Karpas-422 (cell line): ENCODE measurements at regions not wholly inside any gene's neighbourhood (a gene's known extent, or its start where the extent isn't known, plus 50 kb on each side); places are given as distances from the start of the nearest gene placed in this dataset.

ENCODE experiments used
- DNase-seq: peaks from one replicate; pipeline ENCODE4 v3.0.0-alpha.2; 2015
- H2AFZ ChIP-seq: fragments of 200-600 bp; sonication (generic); 2 replicates; pipeline ENCODE4 v1.6.1; 2014; ENCODE audit warnings: antibody characterized with exemption, low read length, mixed read lengths
- H3K27ac ChIP-seq: fragments of 200-600 bp; sonication (generic); 2 replicates; pipeline ENCODE4 v1.5.1; 2014; ENCODE audit warnings: mild to moderate bottlenecking, low read length, moderate library complexity
- H3K27me3 ChIP-seq: fragments of 200-600 bp; sonication (generic); 2 replicates; pipeline ENCODE4 v1.6.1; 2014; ENCODE audit warnings: low read length, mixed read lengths
- H3K36me3 ChIP-seq: fragments of 200-600 bp; sonication (generic); 2 replicates; pipeline ENCODE4 v1.6.1; 2014; ENCODE audit warnings: low read length, mixed read lengths; ENCODE audit not compliant: insufficient read depth
- H3K4me1 ChIP-seq: fragments of 200-600 bp; sonication (generic); 2 replicates; pipeline ENCODE4 v1.6.1; 2014; ENCODE audit warnings: mild to moderate bottlenecking, low read length, mixed read lengths
- H3K4me2 ChIP-seq: fragments of 200-600 bp; sonication (generic); 2 replicates; pipeline ENCODE4 v1.6.1; 2014; ENCODE audit warnings: low read length, low read depth, mild to moderate bottlenecking; ENCODE audit not compliant: poor library complexity, severe bottlenecking
- H3K4me3 ChIP-seq: fragments of 200-600 bp; sonication (generic); 2 replicates; pipeline ENCODE4 v1.5.1; 2014; ENCODE audit warnings: mild to moderate bottlenecking, antibody characterized with exemption, low read length, mixed read lengths
- H3K79me2 ChIP-seq: fragments of 200-600 bp; sonication (generic); 2 replicates; pipeline ENCODE4 v1.6.1; 2014; ENCODE audit warnings: mild to moderate bottlenecking, low read length, mixed read lengths
- H3K9ac ChIP-seq: fragments of 200-600 bp; sonication (generic); 2 replicates; pipeline ENCODE4 v1.6.0; 2014; ENCODE audit warnings: low read length
- H3K9me2 ChIP-seq: fragments of 200-600 bp; sonication (generic), shearing (Covaris generic); replicated peaks from 2 replicates; pipeline ENCODE4 v1.6.0; 2014; ENCODE audit warnings: mild to moderate bottlenecking, low read length, moderate library complexity; ENCODE audit not compliant: insufficient read depth
- H3K9me3 ChIP-seq: fragments of 300-700, 200-600 bp; sonication (generic); 2 replicates; pipeline ENCODE4 v1.6.1; 2014; ENCODE audit warnings: low read length, mixed read lengths
- H4K20me1 ChIP-seq: fragments of 200-600 bp; sonication (generic); 2 replicates; pipeline ENCODE4 v1.6.1; 2014; ENCODE audit warnings: mild to moderate bottlenecking, antibody characterized with exemption, low read length, low read depth; ENCODE audit not compliant: insufficient read depth

GRCh38 chr17:77297693-77298666, 157.2 kb downstream of the SEC14L1 start:
- H3K9me2 ChIP-seq = no peaks in the 10 kb centered on the region
- H3K9me3 ChIP-seq = no peaks in the 10 kb centered on the region
- no peak overlapping the region for H2AFZ ChIP-seq
- no peaks in the 10 kb centered on the region for H3K4me1 ChIP-seq
- no peak overlapping the region for H3K4me3 ChIP-seq
- H4K20me1 ChIP-seq = no peaks in the 10 kb centered on the region
- H3K4me2 ChIP-seq = no peak overlapping the region
- H3K27ac ChIP-seq = no peak overlapping the region
- H3K9ac ChIP-seq = no peak overlapping the region
- no peaks in the 10 kb centered on the region for H3K27me3 ChIP-seq
- H3K36me3 ChIP-seq = no peaks in the 10 kb centered on the region
- no peak for DNase-seq
- H3K79me2 ChIP-seq = no peaks in the 10 kb centered on the region

- Histone ChIP-seq H3K27me3 (no peaks in the 10 kb centered on the region), H3K9me3 (no peaks in the 10 kb centered on the region), H3K4me2 (no peak overlapping the region), H4K20me1 (no peaks in the 10 kb centered on the region), H3K4me1 (no peaks in the 10 kb centered on the region), H3K9me2 (no peaks in the 10 kb centered on the region), H3K36me3 (no peaks in the 10 kb centered on the region), H3K4me3 (no peak overlapping the region), H2AFZ (no peak overlapping the region), H3K9ac (no peak overlapping the region), H3K79me2 (no peaks in the 10 kb centered on the region), H3K27ac (no peak overlapping the region)
- no peak for DNase-seq
Observed at GRCh38 chr17:77298811-77299210, 158.0 kb downstream of the SEC14L1 start.

DNA sequence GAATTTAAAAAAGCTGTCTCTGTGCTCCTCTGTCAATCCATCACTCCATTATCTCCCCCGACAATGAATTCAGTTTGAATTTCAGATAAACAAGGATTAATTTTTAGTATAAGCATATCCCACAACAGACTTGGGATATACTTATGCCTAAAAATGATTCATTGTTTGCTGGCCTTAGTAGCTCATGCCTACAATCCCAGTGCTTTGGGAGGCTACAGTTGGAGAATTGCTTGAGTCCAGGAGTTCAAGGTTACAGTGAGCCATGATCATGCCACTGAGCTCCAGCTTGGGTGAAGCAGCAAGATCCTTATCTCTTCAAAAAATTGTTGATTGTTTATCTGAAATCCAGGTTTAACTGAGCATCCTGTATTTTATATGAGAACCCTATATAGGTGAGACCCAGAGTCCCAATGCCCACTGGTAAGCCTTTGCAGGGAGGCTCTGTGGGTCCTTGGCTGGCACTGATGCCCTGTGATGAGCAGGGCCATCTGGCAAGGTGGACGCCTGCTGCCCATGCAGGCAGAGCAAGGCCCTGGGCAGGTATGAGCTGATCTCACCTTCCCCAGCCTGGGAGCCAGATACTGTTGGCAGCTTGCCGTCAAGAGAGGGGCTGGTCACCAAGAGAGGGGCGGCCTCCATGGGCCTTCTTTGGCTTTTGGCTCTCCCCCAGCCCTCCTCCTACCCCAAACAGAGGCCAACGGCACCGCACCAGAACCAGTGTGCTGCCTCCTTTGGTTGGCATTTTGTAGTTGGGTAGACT, 158.7 kb downstream of the SEC14L1 start:
- Histone ChIP-seq H3K27ac (no peak overlapping the region), H3K9me3 (no peaks in the 10 kb centered on the region), H3K4me3 (no peak overlapping the region), H3K4me1 (no peaks in the 10 kb centered on the region), H2AFZ (no peak overlapping the region), H3K36me3 (no peaks in the 10 kb centered on the region), H4K20me1 (no peaks in the 10 kb centered on the region), H3K4me2 (no peak overlapping the region), H3K79me2 (no peaks in the 10 kb centered on the region), H3K27me3 (no peaks in the 10 kb centered on the region), H3K9ac (no peak overlapping the region), H3K9me2 (no peaks in the 10 kb centered on the region)
- no peak for DNase-seq

DNA sequence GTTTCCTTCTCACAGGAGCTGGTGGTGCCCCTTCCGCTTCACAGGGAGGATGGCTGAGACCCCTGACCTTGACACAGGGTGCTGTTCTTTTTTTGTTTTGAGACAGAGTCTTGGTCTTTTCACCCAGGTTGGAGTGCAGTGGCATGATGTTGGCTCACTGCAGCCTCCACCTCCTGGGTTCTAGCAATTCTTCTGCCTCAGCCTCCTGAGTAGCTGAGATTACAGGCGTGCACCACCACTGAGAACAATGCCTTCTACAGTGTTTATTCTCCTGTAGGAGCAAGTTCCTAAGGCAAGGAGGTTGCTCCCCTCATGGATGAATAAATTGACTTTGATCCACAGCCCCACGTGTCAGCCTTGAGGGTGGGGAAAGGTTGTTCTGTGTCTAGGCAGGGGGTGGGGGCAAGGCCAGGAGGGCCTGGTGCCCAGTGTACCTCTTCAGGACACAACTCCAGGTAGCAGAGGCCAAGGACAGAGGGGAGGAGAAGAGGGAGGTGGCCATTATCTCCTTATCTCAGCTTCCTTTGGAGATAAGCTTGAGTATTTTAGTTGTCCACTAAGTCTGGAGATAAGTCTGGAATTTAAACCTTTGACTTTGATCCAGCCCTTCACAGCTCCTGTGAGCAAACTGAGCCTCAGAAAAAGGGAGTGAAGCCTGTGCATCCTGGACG, 159.4 kb downstream of the SEC14L1 start:
- H3K79me2 ChIP-seq = no peaks in the 10 kb centered on the region
- no peaks in the 10 kb centered on the region for H3K27me3 ChIP-seq
- no peak overlapping the region for H3K4me2 ChIP-seq
- no peaks in the 10 kb centered on the region for H3K9me2 ChIP-seq
- H3K9me3 ChIP-seq = no peaks in the 10 kb centered on the region
- H3K9ac ChIP-seq = no peak overlapping the region
- no peaks in the 10 kb centered on the region for H3K4me1 ChIP-seq
- no peaks in the 10 kb centered on the region for H3K36me3 ChIP-seq
- no peaks in the 10 kb centered on the region for H4K20me1 ChIP-seq
- H2AFZ ChIP-seq = no peak overlapping the region
- no peak for DNase-seq
- no peak overlapping the region for H3K27ac ChIP-seq
- H3K4me3 ChIP-seq = no peak overlapping the region

GRCh38 chr17:77301694-77302266, 161.0 kb downstream of the SEC14L1 start:
- H3K4me3 ChIP-seq = no peak overlapping the region
- H3K36me3 ChIP-seq = no peaks in the 10 kb centered on the region
- DNase-seq = no peak
- no peaks in the 10 kb centered on the region for H3K79me2 ChIP-seq
- no peaks in the 10 kb centered on the region for H3K27me3 ChIP-seq
- H3K4me1 ChIP-seq = no peaks in the 10 kb centered on the region
- H3K4me2 ChIP-seq = no peak overlapping the region
- H4K20me1 ChIP-seq = no peaks in the 10 kb centered on the region
- H2AFZ ChIP-seq = no peak overlapping the region
- no peak overlapping the region for H3K27ac ChIP-seq
- H3K9me3 ChIP-seq = no peaks in the 10 kb centered on the region
- H3K9me2 ChIP-seq = no peaks in the 10 kb centered on the region
- no peak overlapping the region for H3K9ac ChIP-seq

GRCh38 chr17:77302682-77303081, 161.9 kb downstream of the SEC14L1 start:
- no peak overlapping the region for H3K4me3 ChIP-seq
- no peaks in the 10 kb centered on the region for H3K4me1 ChIP-seq
- H3K4me2 ChIP-seq = no peak overlapping the region
- no peak for DNase-seq
- no peak overlapping the region for H3K9ac ChIP-seq
- no peak overlapping the region for H3K27ac ChIP-seq
- H3K36me3 ChIP-seq = no peaks in the 10 kb centered on the region
- H3K27me3 ChIP-seq = no peaks in the 10 kb centered on the region
- H4K20me1 ChIP-seq = no peaks in the 10 kb centered on the region
- H3K79me2 ChIP-seq = no peaks in the 10 kb centered on the region
- no peak overlapping the region for H2AFZ ChIP-seq
- no peaks in the 10 kb centered on the region for H3K9me2 ChIP-seq
- no peaks in the 10 kb centered on the region for H3K9me3 ChIP-seq

- Histone ChIP-seq H3K4me2 (no peak overlapping the region), H4K20me1 (no peaks in the 10 kb centered on the region), H3K36me3 (no peaks in the 10 kb centered on the region), H3K4me1 (no peaks in the 10 kb centered on the region), H3K27ac (no peak overlapping the region), H3K4me3 (no peak overlapping the region), H3K9ac (no peak overlapping the region), H3K9me3 (no peaks in the 10 kb centered on the region), H2AFZ (no peak overlapping the region), H3K9me2 (no peaks in the 10 kb centered on the region), H3K79me2 (no peaks in the 10 kb centered on the region), H3K27me3 (no peaks in the 10 kb centered on the region)
- no peak for DNase-seq
Observed at GRCh38 chr17:77303620-77304019, 162.9 kb downstream of the SEC14L1 start.
